Vagina (tissue), 2 donors: ENCODE measurements at regions not wholly inside any gene's neighbourhood (a gene's known extent, or its start where the extent isn't known, plus 50 kb on each side); places are given as distances from the start of the nearest gene placed in this dataset.

Experiments used
- DNase-seq, 2 donors: peaks; one replicate each; pipeline ENCODE4 v3.0.0-alpha.2; 2017; ENCODE audit errors: extremely low spot score in 2 of 2
- H3K27ac ChIP-seq: fragments of 200-600 bp; sonication (generic); one replicate; pipeline ENCODE4 v1.5.1; 2019
- H3K27me3 ChIP-seq: fragments of 200-600 bp; sonication (generic); one replicate; pipeline ENCODE4 v1.5.1; 2019
- H3K36me3 ChIP-seq, 2 donors: fragments of 200-600 bp; sonication (generic); one replicate each; pipeline ENCODE4 v1.5.1; 2017 to 2019
- H3K4me1 ChIP-seq: fragments of 200-600 bp; sonication (generic); one replicate; pipeline ENCODE4 v1.5.1; 2019
- H3K4me3 ChIP-seq, 2 donors: fragments of 200-600 bp; sonication (generic); 1 replicate in 1 of 2; 2 replicates in 1 of 2; pipeline ENCODE4 v1.5.1; 2016 to 2019
- H3K9me3 ChIP-seq: fragments of 200-600 bp; sonication (generic); one replicate; pipeline ENCODE4 v1.5.1; 2019
- POLR2A ChIP-seq, 2 donors: fragments of 450-650 bp; IDR thresholded peaks; one replicate each; pipeline ENCODE4 v1.6.1; 2017; ENCODE audit warnings: antibody characterized with exemption in 2 of 2, mild to moderate bottlenecking in 2 of 2, moderate library complexity in 2 of 2
- POLR2AphosphoS5 ChIP-seq, 2 donors: sonication (generic); formaldehyde crosslinking; IDR thresholded peaks; one replicate each; pipeline ENCODE4 v1.9.0; 2017; ENCODE audit warnings: antibody characterized with exemption in 2 of 2, mild to moderate bottlenecking in 2 of 2, low read depth in 1 of 2; ENCODE audit not compliant: insufficient read depth in 1 of 2
- intact Hi-C: fragments of 100-400 bp; cut with DNase I; formaldehyde crosslinking; loops from one replicate; pipeline ENCODE4 v1.15.1; 2023
- TF ChIP-seq, protein P1 (sequence below), 3 experiments: fragments of 450-650 bp in 2 of 3; fragments of 200-600 bp in 1 of 3; sonication (generic) in 1 of 3; IDR thresholded peaks; one replicate each; pipeline ENCODE4 v1.5.1; 2017 to 2019; ENCODE audit warnings: antibody characterized with exemption in 3 of 3, mild to moderate bottlenecking in 2 of 3, moderate library complexity in 2 of 3

GRCh38 chr4:93982255-93982654, 153.7 kb downstream of the ATOH1 start:
- Histone ChIP-seq H3K27me3 (no peaks in the 10 kb centered on the region), H3K9me3 (no peaks in the 10 kb centered on the region), H3K4me1 (no peaks in the 10 kb centered on the region), H3K36me3 (no peaks in the 10 kb centered on the region), H3K27ac (no peak overlapping the region), H3K4me3 (no peak overlapping the region)
- TF ChIP-seq POLR2AphosphoS5 (IDR thresholded peaks at IDR 0.05; ENCODE audit: insufficient read depth in 1 of 2, low read depth in 1 of 2) (no peak), POLR2A (IDR thresholded peaks at IDR 0.05) (no peak)
- TF ChIP-seq, protein P1, sequence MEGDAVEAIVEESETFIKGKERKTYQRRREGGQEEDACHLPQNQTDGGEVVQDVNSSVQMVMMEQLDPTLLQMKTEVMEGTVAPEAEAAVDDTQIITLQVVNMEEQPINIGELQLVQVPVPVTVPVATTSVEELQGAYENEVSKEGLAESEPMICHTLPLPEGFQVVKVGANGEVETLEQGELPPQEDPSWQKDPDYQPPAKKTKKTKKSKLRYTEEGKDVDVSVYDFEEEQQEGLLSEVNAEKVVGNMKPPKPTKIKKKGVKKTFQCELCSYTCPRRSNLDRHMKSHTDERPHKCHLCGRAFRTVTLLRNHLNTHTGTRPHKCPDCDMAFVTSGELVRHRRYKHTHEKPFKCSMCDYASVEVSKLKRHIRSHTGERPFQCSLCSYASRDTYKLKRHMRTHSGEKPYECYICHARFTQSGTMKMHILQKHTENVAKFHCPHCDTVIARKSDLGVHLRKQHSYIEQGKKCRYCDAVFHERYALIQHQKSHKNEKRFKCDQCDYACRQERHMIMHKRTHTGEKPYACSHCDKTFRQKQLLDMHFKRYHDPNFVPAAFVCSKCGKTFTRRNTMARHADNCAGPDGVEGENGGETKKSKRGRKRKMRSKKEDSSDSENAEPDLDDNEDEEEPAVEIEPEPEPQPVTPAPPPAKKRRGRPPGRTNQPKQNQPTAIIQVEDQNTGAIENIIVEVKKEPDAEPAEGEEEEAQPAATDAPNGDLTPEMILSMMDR (IDR thresholded peaks at IDR 0.05), result no peak
- DNase-seq, result no peak
- intact Hi-C loops, result no loop called here

- Histone ChIP-seq H3K9me3 (no peaks in the 10 kb centered on the region), H3K36me3 (no peaks in the 10 kb centered on the region), H3K4me3 (no peak overlapping the region), H3K27ac (no peak overlapping the region), H3K4me1 (no peaks in the 10 kb centered on the region), H3K27me3 (no peaks in the 10 kb centered on the region)
- intact Hi-C loops, result no loop called here
- TF ChIP-seq, protein P1 (IDR thresholded peaks at IDR 0.05), result no peak
- TF ChIP-seq POLR2AphosphoS5 (IDR thresholded peaks at IDR 0.05; ENCODE audit: insufficient read depth in 1 of 2, low read depth in 1 of 2) (no peak), POLR2A (IDR thresholded peaks at IDR 0.05) (no peak)
- DNase-seq, result no peak
These were observed 154.6 kb downstream of the ATOH1 start for GRCh38 chr4:93983140-93983539.

DNA sequence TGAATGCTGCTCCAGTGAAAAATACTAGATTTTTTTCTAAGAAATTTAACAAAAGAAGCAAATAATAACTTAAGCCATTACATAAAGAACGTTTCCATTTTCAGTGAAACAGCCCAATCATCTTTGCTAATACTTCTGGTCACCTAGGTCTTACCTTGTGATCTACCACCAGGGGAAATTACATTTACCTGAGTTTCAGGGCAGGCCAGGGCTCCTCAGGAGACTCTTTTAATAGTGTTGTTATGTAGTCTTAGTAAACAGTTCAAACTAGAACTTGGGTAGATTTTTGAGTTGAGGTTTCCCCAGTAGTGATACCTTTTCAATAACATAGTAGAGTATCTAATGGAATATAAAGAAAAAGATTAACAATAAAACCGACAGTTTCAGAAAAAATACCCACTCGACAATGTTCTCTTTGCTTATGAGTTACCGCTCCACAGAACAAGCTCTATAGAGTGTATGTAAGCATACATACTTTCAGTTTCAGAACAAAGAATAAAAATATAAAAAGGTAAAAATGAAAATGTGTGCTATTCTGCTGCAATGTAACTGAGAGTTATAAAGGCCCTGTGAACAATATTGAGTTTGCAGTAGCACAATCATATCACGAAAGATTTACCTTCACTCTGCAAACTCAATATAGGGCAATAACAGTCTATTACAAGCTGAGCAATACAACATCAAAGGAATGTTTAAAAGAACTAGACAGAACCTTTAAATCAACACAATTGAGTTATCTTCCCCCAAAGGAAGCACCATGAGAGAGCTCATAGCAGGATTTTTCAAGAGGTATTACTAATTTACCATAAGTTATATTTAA, 165.8 kb downstream of the ATOH1 start:
- DNase-seq, result no peak
- Histone ChIP-seq H3K4me3 (no peak overlapping the region), H3K27ac (no peak overlapping the region), H3K36me3 (no peaks in the 10 kb centered on the region), H3K9me3 (no peaks in the 10 kb centered on the region), H3K4me1 (no peaks in the 10 kb centered on the region), H3K27me3 (no peaks in the 10 kb centered on the region)
- TF ChIP-seq, protein P1 (IDR thresholded peaks at IDR 0.05), result no peak
- TF ChIP-seq POLR2A (IDR thresholded peaks at IDR 0.05), result no peak
- intact Hi-C loops, result no loop called here

DNA sequence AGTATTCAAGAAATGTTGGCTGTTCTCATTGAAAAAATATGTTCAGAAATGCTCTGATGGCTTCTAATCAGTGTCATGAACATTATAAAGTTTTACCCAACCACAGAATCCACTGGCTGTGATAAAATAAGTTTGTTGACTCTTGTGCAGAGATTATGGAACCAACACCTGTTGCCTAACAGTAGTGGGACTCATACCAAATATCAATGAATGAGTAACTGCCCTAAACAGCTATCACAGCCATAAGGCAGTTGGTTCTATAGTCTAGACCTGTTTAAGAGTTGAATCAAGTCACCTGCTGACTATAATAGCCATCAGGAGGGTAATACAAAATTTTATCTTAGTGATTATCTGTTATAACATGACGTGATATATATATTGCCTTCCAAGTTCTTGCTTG, 168.3 kb downstream of the ATOH1 start:
- intact Hi-C loops, result no loop called here
- TF ChIP-seq POLR2AphosphoS5 (IDR thresholded peaks at IDR 0.05; ENCODE audit: insufficient read depth in 1 of 2, low read depth in 1 of 2), result no peak
- no peak for TF ChIP-seq POLR2A (IDR thresholded peaks at IDR 0.05)
- TF ChIP-seq, protein P1 (IDR thresholded peaks at IDR 0.05), result no peak
- no peaks in the 10 kb centered on the region for H3K4me1 ChIP-seq
- no peak overlapping the region for H3K4me3 ChIP-seq
- H3K27me3 ChIP-seq, result no peaks in the 10 kb centered on the region
- H3K27ac ChIP-seq, result no peak overlapping the region
- no peaks in the 10 kb centered on the region for H3K36me3 ChIP-seq
- DNase-seq, result no peak
- no peaks in the 10 kb centered on the region for H3K9me3 ChIP-seq

- no peaks in the 10 kb centered on the region for H3K27me3 ChIP-seq
- no peaks in the 10 kb centered on the region for H3K36me3 ChIP-seq
- TF ChIP-seq POLR2A (IDR thresholded peaks at IDR 0.05) (no peak), POLR2AphosphoS5 (IDR thresholded peaks at IDR 0.05; ENCODE audit: insufficient read depth in 1 of 2, low read depth in 1 of 2) (no peak)
- TF ChIP-seq, protein P1 (IDR thresholded peaks at IDR 0.05), result no peak
- no peak overlapping the region for H3K27ac ChIP-seq
- no peak for DNase-seq
- intact Hi-C loops, result no loop called here
- no peak overlapping the region for H3K4me3 ChIP-seq
- H3K9me3 ChIP-seq, result no peaks in the 10 kb centered on the region
- H3K4me1 ChIP-seq, result no peaks in the 10 kb centered on the region
These were observed 172.0 kb downstream of the ATOH1 start for GRCh38 chr4:94000559-94000958.
